ENCODE measurements at regions not wholly inside any gene's neighbourhood (a gene's known extent, or its start where the extent isn't known, plus 50 kb on each side); places are given as distances from the start of the nearest gene placed in this dataset.

DNA sequence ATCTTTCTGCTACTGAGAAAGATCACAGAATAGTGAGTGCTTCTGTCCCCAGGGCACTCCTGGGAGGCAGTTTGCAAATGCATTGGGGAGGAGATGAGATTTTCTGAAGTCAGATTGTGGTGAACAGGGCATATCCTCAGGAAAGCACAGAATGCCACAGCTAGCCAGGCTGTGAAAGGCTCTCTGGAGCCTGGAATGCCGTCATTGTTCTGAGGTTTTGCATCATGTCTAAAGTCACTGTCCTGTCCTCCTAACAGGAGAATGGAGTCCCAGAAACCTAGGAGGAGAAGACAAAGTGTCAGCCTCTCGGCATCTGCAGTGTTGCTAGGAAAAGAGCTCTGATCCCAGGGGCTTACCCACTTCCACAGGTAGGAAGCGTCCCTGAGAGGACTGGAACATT, 69.2 kb upstream of the IGFBP3 start:
- POLR2A ChIA-PET: no interaction called here
- Mint-ChIP-seq H3K36me3 (peaks cover 2% of the 10 kb centered on the region), H3K4me3 (no peak overlapping the region), H3K9me3 (peaks cover 3% of the 10 kb centered on the region), H3K27me3 (no peaks in the 10 kb centered on the region), H3K4me1 (no peaks in the 10 kb centered on the region), H3K27ac (no peak overlapping the region)
- ATAC-seq (ENCODE audit: low read depth): no peak
- DNase-seq: no peak

DNA sequence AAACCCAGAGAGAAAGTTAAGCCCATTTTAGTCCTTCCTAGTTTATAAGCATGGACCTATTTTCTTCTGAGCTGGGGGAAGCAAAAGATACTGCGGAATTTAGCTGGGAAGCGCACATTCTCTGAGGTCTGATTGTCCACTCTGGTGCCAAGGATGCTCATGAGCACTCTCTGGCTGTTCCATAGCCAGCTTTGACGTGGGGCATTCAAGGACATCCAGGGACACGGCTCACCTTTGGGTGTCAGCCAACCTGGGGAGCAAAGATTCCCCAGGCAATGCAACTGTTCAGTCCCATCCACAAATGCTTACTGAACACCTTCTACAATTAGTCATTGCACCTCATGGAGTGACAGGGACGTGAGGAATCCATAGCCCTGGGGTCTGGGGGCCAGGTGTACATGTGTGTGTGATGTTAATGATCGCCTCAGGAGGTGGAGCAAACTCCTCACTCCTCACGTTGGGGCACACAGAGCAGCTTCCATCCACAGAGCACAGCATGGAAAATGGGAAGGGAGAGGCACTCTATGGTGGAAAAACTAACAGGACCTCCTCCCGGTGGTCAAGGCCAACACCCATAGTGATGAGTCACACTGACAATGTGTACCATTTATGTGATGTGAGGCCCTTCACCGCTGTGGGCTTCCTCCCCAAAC, 67.5 kb upstream of the IGFBP3 start:
- no peak for DNase-seq
- POLR2A ChIA-PET: no interaction called here

DNA sequence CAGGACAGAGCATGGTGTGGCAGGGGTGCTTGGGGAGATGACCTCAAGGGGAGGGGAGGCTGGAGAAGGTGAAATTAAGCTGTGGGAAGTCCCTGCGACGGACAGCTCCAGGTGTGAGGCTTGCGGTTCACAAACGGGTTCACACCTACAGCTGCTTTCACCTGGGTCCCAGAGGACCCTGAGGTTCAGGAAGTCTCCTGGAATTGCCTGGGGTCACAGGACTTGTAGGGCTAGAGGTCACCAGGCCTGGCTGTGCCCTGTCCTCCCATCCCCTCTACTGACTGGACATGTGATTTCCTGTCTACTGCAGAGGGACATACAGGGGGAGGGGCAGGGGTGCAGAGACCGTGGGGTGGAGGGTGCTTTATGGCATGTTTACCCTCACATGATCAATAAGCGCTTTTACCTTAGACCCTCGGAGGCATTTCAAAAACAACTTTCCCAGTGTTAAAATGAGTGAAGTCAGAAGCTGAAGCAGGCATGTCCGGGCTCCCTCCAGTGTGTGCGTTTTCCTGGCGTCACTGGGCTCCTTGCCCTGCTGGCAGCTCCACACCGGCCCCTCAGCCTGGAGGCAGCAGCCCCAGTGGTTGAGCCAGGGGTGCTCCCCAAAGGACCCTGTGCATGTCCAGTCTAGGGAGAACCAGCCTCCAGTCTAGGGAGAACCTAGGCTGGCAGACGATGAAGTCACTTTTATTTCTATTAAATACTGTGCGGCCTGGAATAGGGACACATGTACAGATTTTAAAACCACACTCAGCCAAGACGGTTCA, 66.6 kb upstream of the IGFBP3 start:
- peaks cover 2% of the 10 kb centered on the region for H3K36me3 Mint-ChIP-seq
- no peak overlapping the region for H3K4me3 Mint-ChIP-seq
- H3K4me1 Mint-ChIP-seq: no peaks in the 10 kb centered on the region
- no peak overlapping the region for H3K27ac Mint-ChIP-seq
- peaks cover 3% of the 10 kb centered on the region for H3K9me3 Mint-ChIP-seq
- DNase-seq (no peak), ATAC-seq (ENCODE audit: low read depth) (no peak)
- POLR2A ChIA-PET: no interaction called here
- no peaks in the 10 kb centered on the region for H3K27me3 Mint-ChIP-seq

More for the DNA sequence above, 67.5 kb upstream of the IGFBP3 start:
- no peak for ATAC-seq (ENCODE audit: low read depth)
- Mint-ChIP-seq H3K4me1 (no peaks in the 10 kb centered on the region), H3K4me3 (no peak overlapping the region), H3K27ac (no peak overlapping the region), H3K27me3 (no peaks in the 10 kb centered on the region), H3K36me3 (peaks cover 2% of the 10 kb centered on the region), H3K9me3 (peaks cover 3% of the 10 kb centered on the region)

DNA sequence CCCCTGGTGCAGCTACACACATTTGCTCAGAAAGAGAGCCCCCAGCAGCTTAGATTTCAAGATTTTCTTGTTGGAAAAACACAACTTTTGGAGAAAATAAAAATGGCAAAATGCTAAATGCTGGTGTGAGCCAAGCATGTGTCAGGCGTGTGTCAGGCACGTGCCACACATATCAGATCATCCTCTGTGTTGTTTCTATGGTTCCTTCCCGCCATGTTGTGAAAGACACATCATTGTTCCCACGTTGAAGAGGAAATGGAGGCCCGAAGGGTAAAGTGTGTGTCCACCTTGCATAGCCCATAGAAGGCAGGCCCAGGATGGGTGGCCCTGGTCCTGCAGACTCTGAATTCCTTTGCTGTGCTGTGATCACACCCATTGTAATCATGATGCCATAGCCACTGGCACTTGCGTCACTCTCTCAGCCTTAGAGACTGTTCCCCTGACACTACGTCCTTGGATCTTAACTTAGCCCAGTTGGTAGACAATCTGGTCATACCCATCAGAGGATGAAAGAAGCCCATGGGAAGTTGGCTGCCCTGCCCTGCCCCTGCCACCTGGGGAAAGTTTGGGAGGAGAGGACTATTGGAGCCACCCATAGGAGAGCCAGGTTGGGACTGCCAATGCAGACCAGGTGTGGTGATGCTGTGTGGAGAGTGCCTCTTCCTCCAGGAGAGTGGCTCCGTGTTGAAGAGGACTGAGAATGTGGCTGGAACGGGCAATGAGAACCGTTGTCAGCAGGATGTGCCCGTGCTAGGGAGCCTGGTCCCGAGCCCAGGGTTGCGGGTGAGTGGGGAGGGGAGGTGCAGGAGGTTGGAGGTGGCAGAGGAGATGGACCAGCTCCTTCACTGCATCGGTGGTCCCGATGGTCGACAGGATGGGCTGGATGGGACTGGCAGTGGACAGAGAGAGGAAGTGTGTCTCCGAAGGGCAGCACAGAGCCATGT, 65.6 kb upstream of the IGFBP3 start:
- peaks cover 3% of the 10 kb centered on the region for H3K9me3 Mint-ChIP-seq
- H3K4me3 Mint-ChIP-seq: no peak overlapping the region
- H3K4me1 Mint-ChIP-seq: no peaks in the 10 kb centered on the region
- ATAC-seq (ENCODE audit: low read depth): no peak
- POLR2A ChIA-PET: no interaction called here
- H3K27ac Mint-ChIP-seq: no peak overlapping the region
- no peaks in the 10 kb centered on the region for H3K27me3 Mint-ChIP-seq
- no peak for DNase-seq
- H3K36me3 Mint-ChIP-seq: no peaks in the 10 kb centered on the region

DNA sequence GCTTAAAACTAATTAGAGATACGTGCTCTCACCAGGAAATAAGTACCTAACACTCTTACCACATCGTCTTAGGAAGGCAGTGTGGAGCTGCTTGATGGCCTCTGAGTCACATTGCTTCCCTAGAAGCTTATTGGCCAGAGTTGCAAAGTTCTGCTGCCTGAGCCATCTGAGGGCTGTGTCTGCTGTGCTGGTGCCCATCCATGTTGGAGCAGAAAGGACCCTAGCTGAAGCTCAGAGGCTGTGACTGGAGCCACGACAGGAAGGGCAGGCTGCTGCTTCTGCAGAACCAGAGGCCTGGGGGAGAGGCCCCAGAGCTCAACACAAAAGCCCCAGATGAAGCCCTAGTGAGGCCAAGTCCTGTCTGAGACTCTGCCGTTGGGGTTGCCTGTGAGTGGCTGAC, 64.8 kb upstream of the IGFBP3 start:
- Mint-ChIP-seq H3K27ac (no peak overlapping the region), H3K4me3 (no peak overlapping the region), H3K36me3 (no peaks in the 10 kb centered on the region), H3K9me3 (peaks cover 3% of the 10 kb centered on the region), H3K27me3 (no peaks in the 10 kb centered on the region), H3K4me1 (no peaks in the 10 kb centered on the region)
- ATAC-seq (ENCODE audit: low read depth) (no peak), DNase-seq (no peak)
- POLR2A ChIA-PET: no interaction called here

DNA sequence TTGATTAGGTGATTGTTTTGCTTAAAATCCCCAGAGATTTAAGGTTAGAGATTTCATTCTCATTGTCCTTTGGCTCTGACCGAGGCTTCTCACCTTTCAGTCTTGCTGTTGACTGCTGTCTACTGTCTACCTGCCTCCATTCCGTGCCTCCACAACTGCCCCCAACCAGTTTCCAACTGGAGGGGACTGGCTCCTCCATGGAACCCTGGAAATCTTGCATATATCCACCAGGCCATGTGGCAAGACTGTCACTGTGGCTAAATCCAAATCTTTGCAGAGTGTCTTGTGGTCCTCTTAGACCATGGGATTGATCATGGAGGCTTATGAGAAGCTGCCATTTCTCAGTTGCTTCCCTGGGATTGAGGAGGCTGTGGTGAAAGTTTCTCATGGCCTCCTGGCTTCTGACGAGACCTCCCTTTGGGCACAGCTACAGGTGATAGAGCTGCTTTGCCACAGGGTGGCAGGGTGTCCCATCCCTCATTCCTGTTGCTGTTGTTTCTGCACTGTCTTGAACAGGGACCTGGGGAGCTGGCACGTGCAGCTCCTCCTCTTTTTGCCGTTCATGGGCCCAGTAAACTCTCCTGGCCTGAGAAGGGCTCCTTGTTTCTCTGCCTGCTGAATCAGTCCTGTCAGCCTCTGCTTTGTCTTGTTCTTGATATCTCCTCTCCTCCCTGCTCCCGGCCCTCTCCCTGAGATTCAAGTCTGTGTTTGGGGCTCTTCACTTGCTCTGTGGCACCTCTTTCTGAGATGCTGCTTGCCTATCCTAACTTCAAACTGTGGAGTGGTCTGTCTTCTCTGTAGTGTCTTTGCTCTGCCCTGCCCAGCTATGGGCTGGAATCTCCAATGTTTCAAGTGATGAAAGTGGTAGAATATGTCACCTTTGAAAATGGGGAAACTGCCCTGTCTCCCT, 63.6 kb upstream of the IGFBP3 start:
- Mint-ChIP-seq H3K27ac (no peak overlapping the region), H3K4me1 (no peaks in the 10 kb centered on the region), H3K36me3 (no peaks in the 10 kb centered on the region), H3K9me3 (peaks cover 3% of the 10 kb centered on the region), H3K4me3 (no peak overlapping the region), H3K27me3 (no peaks in the 10 kb centered on the region)
- DNase-seq (no peak), ATAC-seq (ENCODE audit: low read depth) (no peak)
- POLR2A ChIA-PET: no interaction called here

DNA sequence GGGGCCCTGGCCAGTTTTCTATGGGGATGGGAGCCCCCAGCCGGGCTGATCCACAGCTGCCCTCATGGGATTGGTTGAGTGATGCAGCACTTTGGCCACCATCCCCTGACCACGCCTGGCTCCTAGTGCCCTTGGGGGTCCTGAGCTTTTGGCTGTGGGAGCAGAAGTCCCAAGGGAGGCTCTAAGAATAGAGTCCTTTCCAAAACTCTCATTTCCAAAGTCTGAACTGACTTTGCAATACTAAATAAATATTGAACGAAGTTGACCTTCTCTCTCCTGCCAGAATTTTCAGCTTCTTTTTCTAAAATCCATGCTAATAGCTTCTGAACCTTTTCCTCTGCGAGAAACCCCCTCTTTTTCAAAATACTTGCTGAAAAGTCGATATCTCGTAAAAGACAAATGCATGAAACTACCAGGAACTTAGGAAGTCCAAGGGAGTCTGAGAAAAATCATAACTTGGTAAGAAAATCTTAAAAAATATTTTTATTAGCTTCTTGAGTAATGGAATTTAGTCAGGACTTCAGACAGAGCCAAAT, 62.7 kb upstream of the IGFBP3 start:
- H3K36me3 Mint-ChIP-seq: no peaks in the 10 kb centered on the region
- no peak for DNase-seq
- H3K27ac Mint-ChIP-seq: no peak overlapping the region
- H3K4me1 Mint-ChIP-seq: no peaks in the 10 kb centered on the region
- no peak for ATAC-seq (ENCODE audit: low read depth)
- H3K9me3 Mint-ChIP-seq: peaks cover 3% of the 10 kb centered on the region
- POLR2A ChIA-PET: no interaction called here
- no peak overlapping the region for H3K4me3 Mint-ChIP-seq
- H3K27me3 Mint-ChIP-seq: no peaks in the 10 kb centered on the region

DNA sequence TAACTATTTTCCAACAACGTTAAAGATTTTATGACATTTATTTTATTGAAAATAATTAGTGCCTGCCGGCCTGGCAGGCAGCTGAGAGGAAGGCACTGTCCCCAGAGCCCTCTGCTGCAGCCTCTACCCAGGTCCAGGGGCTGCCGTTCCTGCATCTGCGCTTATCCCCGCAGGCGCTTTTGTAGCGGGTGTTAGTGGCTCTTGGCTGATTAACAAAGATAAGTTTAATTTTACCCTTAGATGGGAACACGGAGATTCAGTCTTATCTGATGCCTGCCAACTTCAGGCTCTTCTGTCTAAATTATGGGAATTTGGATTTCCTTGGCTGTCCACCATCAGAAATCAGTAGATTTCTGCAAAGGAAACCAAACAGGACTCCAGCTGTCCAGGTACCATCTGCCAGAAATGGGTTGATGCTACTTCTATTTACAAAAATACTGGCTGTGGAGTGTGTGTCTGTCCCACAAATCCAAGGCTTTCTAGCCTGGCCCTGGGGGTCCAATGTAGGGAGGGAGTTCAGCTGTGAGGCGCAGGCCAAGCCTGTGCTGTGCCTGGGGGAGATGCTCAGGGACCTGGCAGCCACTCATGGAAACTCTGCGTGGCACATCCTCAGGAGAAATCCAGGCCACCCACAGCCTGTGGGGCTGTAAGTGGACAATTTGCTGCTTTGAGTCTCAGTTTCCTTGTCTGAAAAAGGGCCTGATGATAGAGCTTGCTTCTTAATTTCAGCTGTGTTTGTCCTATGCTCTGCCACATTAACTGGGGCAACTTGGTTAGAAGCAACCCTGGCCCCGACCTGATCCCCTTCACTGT, 62.0 kb upstream of the IGFBP3 start:
- Mint-ChIP-seq H3K4me1 (peaks cover 3% of the 10 kb centered on the region), H3K36me3 (no peaks in the 10 kb centered on the region), H3K9me3 (peaks cover 3% of the 10 kb centered on the region), H3K27ac (no peak overlapping the region), H3K4me3 (no peak overlapping the region), H3K27me3 (no peaks in the 10 kb centered on the region)
- POLR2A ChIA-PET: no interaction called here
- DNase-seq (no peak), ATAC-seq (ENCODE audit: low read depth) (no peak)

DNA sequence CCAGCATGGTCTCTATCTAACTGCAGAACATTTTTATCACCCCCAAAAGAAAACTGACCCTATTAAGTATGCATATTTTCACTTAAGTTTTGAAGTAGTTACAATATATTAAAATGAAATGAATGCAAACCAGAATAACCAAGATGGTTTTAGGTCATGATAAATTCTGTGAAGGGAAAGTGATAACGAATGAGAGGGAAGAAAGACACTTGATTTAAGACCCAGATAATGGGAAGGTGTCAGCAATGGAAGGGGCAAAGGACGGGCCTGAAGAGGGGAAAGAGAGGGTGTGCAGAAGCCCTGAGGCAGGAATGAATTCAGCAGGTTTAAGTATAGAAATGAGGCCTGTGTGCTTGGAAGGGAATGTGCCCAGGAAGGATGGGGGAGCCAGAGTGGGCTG, 61.1 kb upstream of the IGFBP3 start:
- Mint-ChIP-seq H3K27ac (no peak overlapping the region), H3K4me3 (no peak overlapping the region), H3K9me3 (peaks cover 3% of the 10 kb centered on the region), H3K4me1 (peaks cover 5% of the 10 kb centered on the region), H3K27me3 (no peaks in the 10 kb centered on the region), H3K36me3 (no peaks in the 10 kb centered on the region)
- POLR2A ChIA-PET: no interaction called here
- no peak for ATAC-seq (ENCODE audit: low read depth)
- DNase-seq: no peak

DNA sequence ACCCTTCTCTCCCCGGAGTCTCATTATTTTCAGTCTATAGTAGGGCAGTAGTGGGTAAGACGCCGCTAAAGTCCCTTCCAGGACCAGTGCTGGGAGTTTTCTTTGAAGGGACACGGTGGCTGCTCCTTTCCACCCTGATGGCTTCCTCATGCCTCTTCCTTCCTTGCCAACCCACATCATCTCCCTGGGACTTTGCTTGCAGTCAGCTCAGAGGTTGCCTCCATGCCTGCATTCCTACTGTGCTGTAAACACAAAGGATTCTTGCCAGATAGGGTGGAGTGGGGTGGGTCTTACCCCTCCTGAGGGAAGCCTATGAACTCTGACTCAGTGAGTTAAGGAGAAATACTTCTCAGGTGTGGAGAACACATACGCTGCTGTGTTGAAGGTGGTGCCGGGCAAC, 59.9 kb upstream of the IGFBP3 start:
- Mint-ChIP-seq H3K9me3 (peaks cover 3% of the 10 kb centered on the region), H3K27ac (no peak overlapping the region), H3K27me3 (no peaks in the 10 kb centered on the region), H3K36me3 (no peaks in the 10 kb centered on the region), H3K4me3 (no peak overlapping the region), H3K4me1 (peaks cover 5% of the 10 kb centered on the region)
- DNase-seq (no peak), ATAC-seq (ENCODE audit: low read depth) (no peak)
- POLR2A ChIA-PET: no interaction called here

DNA sequence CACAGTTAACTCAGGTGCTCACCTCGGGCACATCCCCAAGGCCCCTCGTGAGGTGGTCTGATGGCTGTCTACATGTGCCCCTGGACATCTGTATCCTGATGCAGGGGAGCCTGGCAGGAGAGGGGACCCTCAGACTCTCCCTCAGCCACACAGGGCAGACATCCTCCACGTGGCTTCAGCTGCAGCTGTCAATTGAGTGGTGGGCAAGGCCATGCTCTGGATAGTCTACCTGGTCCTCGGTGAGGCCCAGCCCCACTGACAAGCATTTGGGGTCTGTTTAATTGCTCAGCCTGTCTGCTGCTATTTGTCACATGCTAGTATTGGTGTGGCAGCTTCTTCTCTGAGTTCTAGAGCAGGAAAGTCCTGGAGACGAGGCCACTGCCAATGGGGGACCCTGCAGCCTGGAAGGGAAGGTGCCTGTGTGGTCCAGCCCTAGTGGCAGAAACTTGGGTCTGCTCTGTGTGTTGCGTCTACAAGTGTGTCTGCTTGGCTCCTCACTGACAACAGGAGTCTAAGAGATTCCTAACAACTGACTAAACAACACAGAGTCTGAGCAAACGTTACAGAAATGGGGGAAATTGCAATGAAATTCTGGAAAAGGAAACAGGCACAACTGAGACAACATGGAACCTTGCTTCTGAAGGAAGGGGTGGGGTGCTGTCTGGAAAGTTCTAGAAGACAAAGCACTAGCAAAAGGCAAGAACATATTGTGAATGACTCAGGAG, 59.3 kb upstream of the IGFBP3 start:
- DNase-seq: no peak
- POLR2A ChIA-PET: no interaction called here
- no peak overlapping the region for H3K4me3 Mint-ChIP-seq
- no peak for ATAC-seq (ENCODE audit: low read depth)
- H3K4me1 Mint-ChIP-seq: peaks cover 5% of the 10 kb centered on the region
- H3K36me3 Mint-ChIP-seq: no peaks in the 10 kb centered on the region
- H3K9me3 Mint-ChIP-seq: peaks cover 3% of the 10 kb centered on the region
- H3K27ac Mint-ChIP-seq: no peak overlapping the region
- no peaks in the 10 kb centered on the region for H3K27me3 Mint-ChIP-seq
